ENCODE measurements at regions not wholly inside any gene's neighbourhood (a gene's known extent, or its start where the extent isn't known, plus 50 kb on each side); places are given as distances from the start of the nearest gene placed in this dataset.

DNA sequence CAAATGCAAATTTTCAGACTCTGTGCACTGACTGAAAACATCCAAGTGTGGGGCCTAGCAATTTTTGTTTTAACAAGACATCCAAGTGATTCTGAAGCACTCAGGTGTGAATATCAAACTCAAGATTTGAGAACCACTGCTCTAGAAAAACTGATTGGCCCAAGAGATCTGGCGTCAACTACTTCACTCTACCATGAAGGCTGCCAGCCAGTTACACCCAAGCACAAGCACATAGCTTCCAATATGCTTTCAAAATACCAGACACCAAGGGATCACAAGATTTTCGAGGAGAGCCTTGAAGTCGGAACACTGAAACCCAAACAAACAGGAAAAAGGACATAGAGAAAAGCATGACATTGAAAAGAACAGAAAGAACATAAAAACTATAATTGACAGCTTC, 140.2 kb downstream of the PTCHD4 start:
- no peak overlapping the region for H3K4me3 Mint-ChIP-seq (ENCODE audit: unreplicated experiment)
- peaks cover 6% of the 10 kb centered on the region for H3K27me3 Mint-ChIP-seq (ENCODE audit: unreplicated experiment)
- no peak overlapping the region for H3K27ac Mint-ChIP-seq (ENCODE audit: unreplicated experiment)
- peaks cover 11% of the 10 kb centered on the region for H3K4me1 Mint-ChIP-seq (ENCODE audit: unreplicated experiment)
- TF ChIP-seq, protein P1, sequence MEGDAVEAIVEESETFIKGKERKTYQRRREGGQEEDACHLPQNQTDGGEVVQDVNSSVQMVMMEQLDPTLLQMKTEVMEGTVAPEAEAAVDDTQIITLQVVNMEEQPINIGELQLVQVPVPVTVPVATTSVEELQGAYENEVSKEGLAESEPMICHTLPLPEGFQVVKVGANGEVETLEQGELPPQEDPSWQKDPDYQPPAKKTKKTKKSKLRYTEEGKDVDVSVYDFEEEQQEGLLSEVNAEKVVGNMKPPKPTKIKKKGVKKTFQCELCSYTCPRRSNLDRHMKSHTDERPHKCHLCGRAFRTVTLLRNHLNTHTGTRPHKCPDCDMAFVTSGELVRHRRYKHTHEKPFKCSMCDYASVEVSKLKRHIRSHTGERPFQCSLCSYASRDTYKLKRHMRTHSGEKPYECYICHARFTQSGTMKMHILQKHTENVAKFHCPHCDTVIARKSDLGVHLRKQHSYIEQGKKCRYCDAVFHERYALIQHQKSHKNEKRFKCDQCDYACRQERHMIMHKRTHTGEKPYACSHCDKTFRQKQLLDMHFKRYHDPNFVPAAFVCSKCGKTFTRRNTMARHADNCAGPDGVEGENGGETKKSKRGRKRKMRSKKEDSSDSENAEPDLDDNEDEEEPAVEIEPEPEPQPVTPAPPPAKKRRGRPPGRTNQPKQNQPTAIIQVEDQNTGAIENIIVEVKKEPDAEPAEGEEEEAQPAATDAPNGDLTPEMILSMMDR (IDR thresholded peaks at IDR 0.05): no peak
- H3K36me3 Mint-ChIP-seq (ENCODE audit: unreplicated experiment): no peaks in the 10 kb centered on the region
- H3K9me3 Mint-ChIP-seq (ENCODE audit: unreplicated experiment): peaks cover 4% of the 10 kb centered on the region
- no peak for DNase-seq (ENCODE audit: extremely low spot score, unreplicated experiment)

DNA sequence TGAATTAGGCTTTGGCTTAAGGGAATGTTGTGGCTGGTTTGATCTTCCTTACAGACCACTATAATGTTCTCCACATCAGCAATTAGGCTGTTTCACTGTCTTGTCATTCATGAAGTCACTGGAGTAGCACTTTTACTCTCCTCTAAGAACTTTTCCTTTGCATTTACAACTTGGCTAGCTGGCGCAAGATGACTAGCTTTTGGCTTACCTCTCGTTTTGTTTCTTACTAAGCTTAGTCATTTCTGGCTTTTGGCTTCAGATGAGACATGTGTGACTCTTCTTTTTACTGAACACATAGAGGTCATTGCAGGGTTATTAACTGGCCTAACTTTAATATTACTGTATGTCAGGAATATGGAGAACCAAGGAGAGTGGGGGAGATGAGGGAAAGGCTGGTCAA, 143.2 kb downstream of the PTCHD4 start:
- H3K27me3 Mint-ChIP-seq (ENCODE audit: unreplicated experiment): peaks cover 6% of the 10 kb centered on the region
- DNase-seq (ENCODE audit: extremely low spot score, unreplicated experiment): no peak

DNA sequence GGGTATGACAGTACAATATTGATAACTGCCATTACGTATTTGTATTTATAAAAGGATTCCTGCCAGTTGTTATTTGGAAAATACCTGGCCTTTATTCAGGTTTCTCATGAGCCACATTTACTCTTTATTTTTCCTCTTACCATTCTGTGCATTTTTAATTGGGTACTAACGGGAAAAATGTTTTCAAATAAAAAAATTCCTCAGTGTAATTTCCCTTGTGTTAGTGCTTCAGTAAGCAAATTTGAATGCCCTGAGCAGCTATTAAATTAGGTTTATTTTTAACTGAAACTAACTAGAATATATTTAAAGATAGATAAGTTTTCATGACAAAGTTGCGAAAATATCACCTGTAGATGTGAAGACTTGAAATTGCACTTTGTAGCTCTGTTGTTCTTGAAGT, 146.0 kb downstream of the PTCHD4 start:
- Mint-ChIP-seq H3K4me3 (ENCODE audit: unreplicated experiment) (no peak overlapping the region), H3K27ac (ENCODE audit: unreplicated experiment) (no peak overlapping the region), H3K9me3 (ENCODE audit: unreplicated experiment) (peaks cover 4% of the 10 kb centered on the region), H3K36me3 (ENCODE audit: unreplicated experiment) (no peaks in the 10 kb centered on the region), H3K27me3 (ENCODE audit: unreplicated experiment) (peaks cover 3% of the 10 kb centered on the region), H3K4me1 (ENCODE audit: unreplicated experiment) (no peaks in the 10 kb centered on the region)
- TF ChIP-seq, protein P1 (IDR thresholded peaks at IDR 0.05): no peak
- DNase-seq (ENCODE audit: extremely low spot score, unreplicated experiment): no peak

More for the DNA sequence above, 143.2 kb downstream of the PTCHD4 start:
- H3K27ac Mint-ChIP-seq (ENCODE audit: unreplicated experiment): no peak overlapping the region
- H3K4me3 Mint-ChIP-seq (ENCODE audit: unreplicated experiment): no peak overlapping the region
- peaks cover 4% of the 10 kb centered on the region for H3K9me3 Mint-ChIP-seq (ENCODE audit: unreplicated experiment)
- TF ChIP-seq, protein P1 (IDR thresholded peaks at IDR 0.05): no peak
- H3K4me1 Mint-ChIP-seq (ENCODE audit: unreplicated experiment): no peaks in the 10 kb centered on the region
- H3K36me3 Mint-ChIP-seq (ENCODE audit: unreplicated experiment): no peaks in the 10 kb centered on the region

GRCh38 chr6:47952640-47953039, 158.4 kb downstream of the PTCHD4 start:
- Mint-ChIP-seq H3K4me1 (ENCODE audit: unreplicated experiment) (no peaks in the 10 kb centered on the region), H3K36me3 (ENCODE audit: unreplicated experiment) (no peaks in the 10 kb centered on the region), H3K27me3 (ENCODE audit: unreplicated experiment) (no peaks in the 10 kb centered on the region), H3K9me3 (ENCODE audit: unreplicated experiment) (no peaks in the 10 kb centered on the region), H3K4me3 (ENCODE audit: unreplicated experiment) (no peak overlapping the region), H3K27ac (ENCODE audit: unreplicated experiment) (no peak overlapping the region)
- DNase-seq (ENCODE audit: extremely low spot score, unreplicated experiment): no peak
- TF ChIP-seq, protein P1 (IDR thresholded peaks at IDR 0.05): no peak

DNA sequence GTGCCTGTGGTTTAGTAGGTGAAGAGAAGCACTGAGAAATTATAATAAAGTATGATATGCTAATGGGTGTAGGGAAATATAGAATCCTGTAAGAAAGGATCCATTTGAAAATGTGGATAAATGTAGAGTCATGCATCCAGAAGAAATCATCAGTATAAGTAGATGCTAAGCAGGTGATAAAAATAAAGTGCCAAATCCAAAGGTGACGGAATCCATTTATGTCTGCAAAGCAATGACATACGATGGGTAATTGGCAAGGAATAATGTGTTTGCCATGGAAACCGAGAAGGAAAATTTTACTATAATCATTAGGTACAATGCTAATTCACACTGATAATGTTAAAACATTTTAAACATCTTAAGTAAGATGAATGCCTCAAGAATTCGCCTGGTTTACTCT, 163.0 kb downstream of the OPN5 start:
- Mint-ChIP-seq H3K9me3 (ENCODE audit: unreplicated experiment) (peaks cover 5% of the 10 kb centered on the region), H3K4me1 (ENCODE audit: unreplicated experiment) (no peaks in the 10 kb centered on the region), H3K27ac (ENCODE audit: unreplicated experiment) (no peak overlapping the region), H3K4me3 (ENCODE audit: unreplicated experiment) (no peak overlapping the region), H3K27me3 (ENCODE audit: unreplicated experiment) (peaks cover 9% of the 10 kb centered on the region), H3K36me3 (ENCODE audit: unreplicated experiment) (no peaks in the 10 kb centered on the region)
- no peak for DNase-seq (ENCODE audit: extremely low spot score, unreplicated experiment)
- TF ChIP-seq, protein P1 (IDR thresholded peaks at IDR 0.05): no peak
